NCI-H2029 treated with DMSO at 0.1 percent for 48 hours (cell line): ENCODE measurements at regions not wholly inside any gene's neighbourhood (a gene's known extent, or its start where the extent isn't known, plus 50 kb on each side); places are given as distances from the start of the nearest gene placed in this dataset.

Experiments used
- DNase-seq: peaks from one replicate; lab custom pipeline; 2025; lab: John Stamatoyannopoulos, UW

GRCh38 chr9:82621447-82621846 is 441.5 kb downstream of the RASEF start:
- DNase-seq, result peak; percentile 86

- DNase-seq, result no peak
These were observed 425.6 kb downstream of the RASEF start for GRCh38 chr9:82637368-82637767.

GRCh38 chr9:82645600-82645999 is 417.3 kb downstream of the RASEF start:
- no peak for DNase-seq

- no peak for DNase-seq
These were observed 412.6 kb downstream of the RASEF start for GRCh38 chr9:82650368-82650767.

GRCh38 chr9:82651474-82651873 is 411.5 kb downstream of the RASEF start:
- no peak for DNase-seq

GRCh38 chr9:82665324-82665723 is 397.6 kb downstream of the RASEF start:
- peak; percentile 12 for DNase-seq

GRCh38 chr9:82668689-82669199 is 394.2 kb downstream of the RASEF start:
- no peak for DNase-seq

GRCh38 chr9:82670000-82670399 is 392.9 kb downstream of the RASEF start:
- no peak for DNase-seq

GRCh38 chr9:82670726-82671125 is 392.2 kb downstream of the RASEF start:
- no peak for DNase-seq

GRCh38 chr9:82673201-82673600 is 389.7 kb downstream of the RASEF start:
- no peak for DNase-seq

GRCh38 chr9:82673919-82674318 is 389.0 kb downstream of the RASEF start:
- DNase-seq, result no peak

- DNase-seq, result no peak
These were observed 387.8 kb downstream of the RASEF start for GRCh38 chr9:82675102-82675501.

GRCh38 chr9:82675605-82676004 is 387.3 kb downstream of the RASEF start:
- no peak for DNase-seq

GRCh38 chr9:82677086-82677485 is 385.9 kb downstream of the RASEF start:
- DNase-seq, result no peak

GRCh38 chr9:82679472-82679871 is 383.5 kb downstream of the RASEF start:
- DNase-seq, result no peak

- no peak for DNase-seq
These were observed 382.6 kb downstream of the RASEF start for GRCh38 chr9:82680179-82680935.

GRCh38 chr9:82681809-82682208 is 381.1 kb downstream of the RASEF start:
- DNase-seq, result no peak

GRCh38 chr9:82682431-82682830 is 380.5 kb downstream of the RASEF start:
- DNase-seq, result no peak

- no peak for DNase-seq
These were observed 367.2 kb downstream of the RASEF start for GRCh38 chr9:82695704-82696103.

- no peak for DNase-seq
These were observed 356.2 kb downstream of the RASEF start for GRCh38 chr9:82706786-82707185.

GRCh38 chr9:82716821-82717220 is 346.1 kb downstream of the RASEF start:
- no peak for DNase-seq

GRCh38 chr9:82720515-82720914 is 342.4 kb downstream of the RASEF start:
- no peak for DNase-seq

- DNase-seq, result no peak
These were observed 341.3 kb downstream of the RASEF start for GRCh38 chr9:82721593-82721992.

- DNase-seq, result no peak
These were observed 340.9 kb downstream of the RASEF start for GRCh38 chr9:82722051-82722450.
